Mucosa of gallbladder (tissue), 1 donor: ENCODE measurements at regions not wholly inside any gene's neighbourhood (a gene's known extent, or its start where the extent isn't known, plus 50 kb on each side); places are given as distances from the start of the nearest gene placed in this dataset.
A peak's percentile ranks its signal among the peaks of the same experiment; 100 is the strongest.

ENCODE experiments used
- DNase-seq: peaks from one replicate; pipeline ENCODE4 v3.0.0-alpha.2; 2020; ENCODE audit warnings: low spot score
- donor health status: DM: no; HTN: no; CAD: no.

GRCh38 chr2:65649811-65650589 lies 217.6 kb upstream of the SPRED2 start:
- no peak for DNase-seq

GRCh38 chr2:65647249-65647842 lies 214.9 kb upstream of the SPRED2 start:
- no peak for DNase-seq

- no peak for DNase-seq
These were observed 208.3 kb upstream of the SPRED2 start for GRCh38 chr2:65640793-65641103.

- peak; percentile 44 for DNase-seq
These were observed 206.9 kb upstream of the SPRED2 start for GRCh38 chr2:65639156-65639864.

- no peak for DNase-seq
These were observed 206.0 kb upstream of the SPRED2 start for GRCh38 chr2:65638443-65638842.

- no peak for DNase-seq
These were observed 204.5 kb upstream of the SPRED2 start for GRCh38 chr2:65636813-65637483.

- DNase-seq, result no peak
These were observed 203.6 kb upstream of the SPRED2 start for GRCh38 chr2:65636024-65636423.

GRCh38 chr2:65634304-65634703 lies 201.9 kb upstream of the SPRED2 start:
- no peak for DNase-seq

- DNase-seq, result peak; percentile 30
These were observed 198.2 kb upstream of the SPRED2 start for GRCh38 chr2:65630643-65631042.

- no peak for DNase-seq
These were observed 195.8 kb upstream of the SPRED2 start for GRCh38 chr2:65628156-65628555.

GRCh38 chr2:65626831-65627230 lies 194.4 kb upstream of the SPRED2 start:
- DNase-seq, result no peak

- no peak for DNase-seq
These were observed 193.6 kb upstream of the SPRED2 start for GRCh38 chr2:65625982-65626381.

GRCh38 chr2:65622951-65623535 lies 190.6 kb upstream of the SPRED2 start:
- no peak for DNase-seq

- DNase-seq, result no peak
These were observed 190.1 kb upstream of the SPRED2 start for GRCh38 chr2:65622499-65622898.

GRCh38 chr2:65620524-65620923 lies 188.1 kb upstream of the SPRED2 start:
- DNase-seq, result no peak

- no peak for DNase-seq
These were observed 187.6 kb upstream of the SPRED2 start for GRCh38 chr2:65620026-65620425.

GRCh38 chr2:65615602-65616001 lies 183.2 kb upstream of the SPRED2 start:
- no peak for DNase-seq

- DNase-seq, result no peak
These were observed 181.7 kb upstream of the SPRED2 start for GRCh38 chr2:65613968-65614555.

GRCh38 chr2:65611488-65611887 lies 179.1 kb upstream of the SPRED2 start:
- no peak for DNase-seq

- no peak for DNase-seq
These were observed 176.5 kb upstream of the SPRED2 start for GRCh38 chr2:65608916-65609315.

GRCh38 chr2:65608466-65608865 lies 176.1 kb upstream of the SPRED2 start:
- DNase-seq, result no peak
